Duodenal mucosa (tissue), 2 donors: ENCODE measurements at regions not wholly inside any gene's neighbourhood (a gene's known extent, or its start where the extent isn't known, plus 50 kb on each side); places are given as distances from the start of the nearest gene placed in this dataset.
"Not testable (repeated sequence)": the region's sequence is repeated elsewhere in the genome, so short reads cannot be mapped to it uniquely, and the experiment has no call there.

Source experiments
- H3K27ac ChIP-seq: one replicate; pipeline ENCODE4 v1.7.0; 2013; ENCODE audit warnings: low read depth, low read length
- H3K27me3 ChIP-seq, 2 donors: one replicate each; pipeline ENCODE4 v1.7.0; 2013; ENCODE audit warnings: low read length in 2 of 2, control low read depth in 1 of 2; ENCODE audit not compliant: insufficient read depth in 2 of 2, control insufficient read depth in 1 of 2
- H3K36me3 ChIP-seq, 2 donors: one replicate each; pipeline ENCODE4 v1.7.0; 2013; ENCODE audit warnings: low read length in 2 of 2, control low read depth in 1 of 2; ENCODE audit not compliant: insufficient read depth in 2 of 2, control insufficient read depth in 1 of 2
- H3K4me1 ChIP-seq, 2 donors: one replicate each; pipeline ENCODE4 v1.7.0; 2013; ENCODE audit warnings: low read length in 2 of 2, control low read depth in 1 of 2; ENCODE audit not compliant: insufficient read depth in 2 of 2, control insufficient read depth in 1 of 2
- H3K4me3 ChIP-seq, 2 donors: one replicate each; pipeline ENCODE4 v1.7.0; 2013; ENCODE audit warnings: low read length in 2 of 2, low read depth in 1 of 2
- H3K9ac ChIP-seq, 2 donors: one replicate each; pipeline ENCODE4 v1.7.0; 2013; ENCODE audit warnings: low read length in 2 of 2, low read depth in 1 of 2
- H3K9me3 ChIP-seq, 2 donors: one replicate each; pipeline ENCODE4 v1.7.0; 2013; ENCODE audit warnings: low read length in 2 of 2, control low read depth in 1 of 2; ENCODE audit not compliant: control insufficient read depth in 1 of 2

GRCh38 chrX:129361576-129361975 lies 161.7 kb downstream of the SMARCA1 start:
- no peak overlapping the region for H3K27ac ChIP-seq
- H3K4me1 ChIP-seq, result no peaks in the 10 kb centered on the region
- H3K4me3 ChIP-seq, result no peak overlapping the region
- no peaks in the 10 kb centered on the region for H3K36me3 ChIP-seq
- H3K27me3 ChIP-seq, result no peaks in the 10 kb centered on the region
- no peak overlapping the region for H3K9ac ChIP-seq
- H3K9me3 ChIP-seq, result no peaks in the 10 kb centered on the region

GRCh38 chrX:129360175-129360574 lies 163.1 kb downstream of the SMARCA1 start:
- no peak overlapping the region for H3K4me3 ChIP-seq
- H3K9ac ChIP-seq, result no peak overlapping the region
- no peak overlapping the region for H3K27ac ChIP-seq
- H3K36me3 ChIP-seq, result no peaks in the 10 kb centered on the region
- no peaks in the 10 kb centered on the region for H3K9me3 ChIP-seq
- no peaks in the 10 kb centered on the region for H3K4me1 ChIP-seq
- no peaks in the 10 kb centered on the region for H3K27me3 ChIP-seq

DNA sequence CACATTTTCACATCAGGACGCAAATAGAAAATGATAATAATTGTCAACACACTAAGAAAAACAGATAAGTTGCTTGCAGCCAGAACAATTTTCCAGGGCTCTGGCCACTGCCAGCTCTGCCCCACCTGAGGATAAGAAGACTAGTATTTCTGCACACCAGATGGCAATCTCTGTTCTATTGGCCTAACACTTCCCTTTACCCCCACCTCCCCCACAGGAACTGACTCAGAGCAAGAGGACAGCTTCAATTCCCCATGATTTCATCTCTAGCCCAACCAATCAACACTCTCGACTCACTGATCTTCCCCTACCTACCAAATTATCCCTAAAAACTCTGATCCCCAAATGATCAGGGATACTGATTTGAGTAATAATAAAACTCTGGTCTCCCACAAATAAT lies 164.0 kb downstream of the SMARCA1 start:
- Histone ChIP-seq H3K4me1 (no peaks in the 10 kb centered on the region), H3K36me3 (no peaks in the 10 kb centered on the region), H3K27me3 (no peaks in the 10 kb centered on the region), H3K9me3 (no peaks in the 10 kb centered on the region), H3K27ac (no peak overlapping the region), H3K4me3 (no peak overlapping the region), H3K9ac (no peak overlapping the region)

- not testable (repeated sequence) for H3K9ac ChIP-seq, H3K27me3 ChIP-seq, H3K4me3 ChIP-seq, H3K36me3 ChIP-seq, H3K27ac ChIP-seq, H3K9me3 ChIP-seq, H3K4me1 ChIP-seq
Measured at GRCh38 chrX:129357428-129357827, 165.9 kb downstream of the SMARCA1 start.

- Histone ChIP-seq H3K27ac (no peak overlapping the region), H3K27me3 (no peaks in the 10 kb centered on the region), H3K4me1 (no peaks in the 10 kb centered on the region), H3K9me3 (no peaks in the 10 kb centered on the region), H3K36me3 (no peaks in the 10 kb centered on the region), H3K4me3 (no peak overlapping the region), H3K9ac (no peak overlapping the region)
Measured at GRCh38 chrX:129347291-129347690, 176.0 kb downstream of the SMARCA1 start.

- H3K36me3 ChIP-seq, result no peaks in the 10 kb centered on the region
- H3K27ac ChIP-seq, result no peak overlapping the region
- H3K27me3 ChIP-seq, result no peaks in the 10 kb centered on the region
- no peaks in the 10 kb centered on the region for H3K4me1 ChIP-seq
- H3K4me3 ChIP-seq, result no peak overlapping the region
- no peak overlapping the region for H3K9ac ChIP-seq
- no peaks in the 10 kb centered on the region for H3K9me3 ChIP-seq
Measured at GRCh38 chrX:129346574-129346973, 176.7 kb downstream of the SMARCA1 start.

DNA sequence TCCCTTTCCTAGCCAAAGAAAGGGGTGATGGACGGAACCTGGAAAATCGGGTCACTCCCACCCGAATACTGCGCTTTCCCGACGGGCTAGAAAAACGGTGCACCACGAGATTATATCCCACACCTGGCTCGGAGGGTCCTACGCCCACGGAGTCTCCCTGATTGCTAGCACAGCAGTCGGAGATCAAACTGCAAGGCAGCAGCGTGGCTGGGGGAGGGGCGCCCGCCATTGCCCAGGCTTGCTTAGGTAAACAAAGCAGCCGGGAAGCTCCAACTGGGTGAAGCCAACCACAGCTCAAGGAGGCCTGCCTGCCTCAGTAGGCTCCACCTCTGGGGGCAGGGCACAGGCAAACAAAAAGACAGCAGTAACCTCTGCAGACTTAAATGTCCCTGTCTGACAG lies 186.0 kb downstream of the SMARCA1 start:
- not testable (repeated sequence) for H3K36me3 ChIP-seq, H3K4me3 ChIP-seq, H3K9ac ChIP-seq, H3K9me3 ChIP-seq, H3K27me3 ChIP-seq, H3K4me1 ChIP-seq, H3K27ac ChIP-seq

GRCh38 chrX:129323115-129323514 lies 200.2 kb downstream of the SMARCA1 start:
- Histone ChIP-seq H3K9me3 (no peaks in the 10 kb centered on the region), H3K27ac (no peak overlapping the region), H3K9ac (no peak overlapping the region), H3K27me3 (no peaks in the 10 kb centered on the region), H3K4me1 (no peaks in the 10 kb centered on the region), H3K36me3 (no peaks in the 10 kb centered on the region), H3K4me3 (no peak overlapping the region)

- Histone ChIP-seq H3K4me1 (no peaks in the 10 kb centered on the region), H3K27ac (no peak overlapping the region), H3K9ac (no peak overlapping the region), H3K4me3 (no peak overlapping the region), H3K9me3 (no peaks in the 10 kb centered on the region), H3K36me3 (no peaks in the 10 kb centered on the region), H3K27me3 (no peaks in the 10 kb centered on the region)
Measured at GRCh38 chrX:129318375-129318774, 204.9 kb downstream of the SMARCA1 start.

GRCh38 chrX:129316461-129316860 lies 206.8 kb downstream of the SMARCA1 start:
- Histone ChIP-seq H3K27me3 (no peaks in the 10 kb centered on the region), H3K9ac (no peak overlapping the region), H3K36me3 (no peaks in the 10 kb centered on the region), H3K4me3 (no peak overlapping the region), H3K4me1 (no peaks in the 10 kb centered on the region), H3K27ac (no peak overlapping the region), H3K9me3 (no peaks in the 10 kb centered on the region)

- no peaks in the 10 kb centered on the region for H3K27me3 ChIP-seq
Measured at GRCh38 chrX:129310000-129310399, 213.3 kb downstream of the SMARCA1 start.

More at GRCh38 chrX:129310000-129310399, 213.3 kb downstream of the SMARCA1 start:
- Histone ChIP-seq H3K9ac (no peak overlapping the region), H3K4me3 (no peak overlapping the region), H3K4me1 (no peaks in the 10 kb centered on the region), H3K9me3 (no peaks in the 10 kb centered on the region), H3K27ac (no peak overlapping the region), H3K36me3 (no peaks in the 10 kb centered on the region)
